WTC11 (cell line): ENCODE measurements at regions not wholly inside any gene's neighbourhood (a gene's known extent, or its start where the extent isn't known, plus 50 kb on each side); places are given as distances from the start of the nearest gene placed in this dataset.

ENCODE experiments used
- ATAC-seq: fragments of 200-7000 bp; cut with Tn5 transposase; 2 replicates; pipeline ENCODE4 v1.10.0; 2021; ENCODE audit warnings: mild to moderate bottlenecking, moderate library complexity
- CTCF ChIA-PET: fragments of 300-600 bp; sonication (Branson Sonifier 250); formaldehyde crosslinking; loops from one replicate; lab custom pipeline; 2021; ENCODE audit warnings: antibody characterized with exemption; lab: Charles Lee
- POLR2A ChIA-PET: fragments of 350-600 bp; sonication (Branson Sonifier 250); formaldehyde crosslinking; loops from one replicate; lab custom pipeline; 2021; ENCODE audit warnings: antibody characterized with exemption; lab: Charles Lee
- DNase-seq: peaks from one replicate; pipeline ENCODE4 v3.0.0; 2021; ENCODE audit warnings: low spot score
- H3K27ac Mint-ChIP-seq: 2 replicates; pipeline ENCODE4 v1.8.0; 2021; ENCODE audit warnings: mixed read lengths
- H3K27me3 Mint-ChIP-seq: 2 replicates; pipeline ENCODE4 v1.8.0; 2021; ENCODE audit warnings: low read depth, mild to moderate bottlenecking, moderate library complexity, mixed read lengths
- H3K36me3 Mint-ChIP-seq: 2 replicates; pipeline ENCODE4 v1.8.0; 2021; ENCODE audit warnings: mixed read lengths
- H3K4me1 Mint-ChIP-seq: 2 replicates; pipeline ENCODE4 v1.8.0; 2022; ENCODE audit warnings: mixed read lengths
- H3K4me3 Mint-ChIP-seq: 2 replicates; pipeline ENCODE4 v1.8.0; 2021; ENCODE audit warnings: mild to moderate bottlenecking, moderate library complexity, mixed read lengths
- H3K9me3 Mint-ChIP-seq: 2 replicates; pipeline ENCODE4 v1.8.0; 2021; ENCODE audit warnings: mixed read lengths
- AFF4 ChIP-seq: sonication (generic); formaldehyde crosslinking; IDR thresholded peaks from 2 replicates; pipeline ENCODE4 v1.8.1; 2023; ENCODE audit warnings: mild to moderate bottlenecking, missing genetic modification reagents, borderline replicate concordance
- ATF6 ChIP-seq: sonication (generic); formaldehyde crosslinking; IDR thresholded peaks from 2 replicates; pipeline ENCODE4 v1.8.1; 2023; ENCODE audit warnings: mild to moderate bottlenecking, missing genetic modification reagents
- CDX4 ChIP-seq: fragments of 250-450 bp; sonication (Bioruptor Pico); IDR thresholded peaks from 2 replicates; pipeline ENCODE4 v1.9.0; 2021; ENCODE audit warnings: moderate library complexity, mild to moderate bottlenecking, inconsistent platforms, borderline replicate concordance
- CREB1 ChIP-seq: sonication (generic); formaldehyde crosslinking; IDR thresholded peaks from 2 replicates; pipeline ENCODE4 v1.8.0; 2023; ENCODE audit warnings: mild to moderate bottlenecking, missing genetic modification reagents
- E2F4 ChIP-seq: sonication (generic); formaldehyde crosslinking; IDR thresholded peaks from 2 replicates; pipeline ENCODE4 v1.8.1; 2022; ENCODE audit warnings: low read depth, mild to moderate bottlenecking, moderate library complexity, missing genetic modification reagents, borderline replicate concordance
- E2F5 ChIP-seq: sonication (generic); formaldehyde crosslinking; IDR thresholded peaks from 2 replicates; pipeline ENCODE4 v1.8.1; 2022; ENCODE audit warnings: mild to moderate bottlenecking, moderate library complexity, missing genetic modification reagents
- FOXP4 ChIP-seq: sonication (generic); formaldehyde crosslinking; IDR thresholded peaks from 2 replicates; pipeline ENCODE4 v1.8.0; 2022; ENCODE audit warnings: mild to moderate bottlenecking, missing genetic modification reagents
- HMGA2 ChIP-seq: fragments of 250-450 bp; sonication (Bioruptor Pico); IDR thresholded peaks from 2 replicates; pipeline ENCODE4 v1.4.0; 2021; ENCODE audit warnings: mild to moderate bottlenecking, moderate library complexity
- IRF2 ChIP-seq: sonication (generic); formaldehyde crosslinking; IDR thresholded peaks from 2 replicates; pipeline ENCODE4 v1.8.0; 2022; ENCODE audit warnings: low read depth, missing genetic modification reagents, borderline replicate concordance
- JAZF1 ChIP-seq: fragments of 250-450 bp; sonication (Bioruptor Pico); IDR thresholded peaks from 2 replicates; pipeline ENCODE4 v1.9.0; 2021; ENCODE audit warnings: moderate library complexity, mild to moderate bottlenecking, inconsistent platforms
- MXD4 ChIP-seq: fragments of 250-450 bp; sonication (Bioruptor Pico); IDR thresholded peaks from 2 replicates; pipeline ENCODE4 v1.8.0; 2021; ENCODE audit warnings: mild to moderate bottlenecking, moderate library complexity, borderline replicate concordance
- NFATC4 ChIP-seq: fragments of 250-450 bp; sonication (Bioruptor Pico); IDR thresholded peaks from 2 replicates; pipeline ENCODE4 v1.9.0; 2021; ENCODE audit warnings: mild to moderate bottlenecking
- PREB ChIP-seq: sonication (generic); formaldehyde crosslinking; IDR thresholded peaks from 2 replicates; pipeline ENCODE4 v1.8.1; 2022; ENCODE audit warnings: mild to moderate bottlenecking, missing genetic modification reagents, moderate library complexity, borderline replicate concordance
- RORB ChIP-seq: fragments of 250-450 bp; sonication (Bioruptor Pico); IDR thresholded peaks from 2 replicates; pipeline ENCODE4 v1.9.0; 2021; ENCODE audit warnings: mild to moderate bottlenecking
- TP53 ChIP-seq: sonication (generic); formaldehyde crosslinking; IDR thresholded peaks from 2 replicates; pipeline ENCODE4 v1.8.1; 2023; ENCODE audit warnings: mild to moderate bottlenecking, missing genetic modification reagents
- ZBTB43 ChIP-seq: sonication (generic); formaldehyde crosslinking; IDR thresholded peaks from 2 replicates; pipeline ENCODE4 v1.8.1; 2023; ENCODE audit warnings: mild to moderate bottlenecking, missing genetic modification reagents
- ZMAT4 ChIP-seq: fragments of 250-450 bp; sonication (Bioruptor Pico); IDR thresholded peaks from 2 replicates; pipeline ENCODE4 v1.9.0; 2021; ENCODE audit warnings: mild to moderate bottlenecking
- ZNF121 ChIP-seq: sonication (generic); formaldehyde crosslinking; IDR thresholded peaks from 2 replicates; pipeline ENCODE4 v1.8.0; 2023; ENCODE audit warnings: missing genetic modification reagents
- ZNF416 ChIP-seq: fragments of 250-450 bp; sonication (Bioruptor Pico); IDR thresholded peaks from 2 replicates; pipeline ENCODE4 v1.9.0; 2021; ENCODE audit warnings: mild to moderate bottlenecking, inconsistent platforms

- TF ChIP-seq AFF4 (CRISPR knock-in tag) (no peak), MXD4 (CRISPR knock-in tag) (no peak), IRF2 (CRISPR knock-in tag) (no peak), ZNF121 (no peak), FOXP4 (no peak)
These were observed 272.2 kb upstream of the CCL2 start (continued) for GRCh38 chr17:33982909-33983308.

- TF ChIP-seq RORB: no peak
- TF ChIP-seq ZBTB43: no peak
- TF ChIP-seq ZMAT4: no peak
- no peak for TF ChIP-seq NFATC4 (CRISPR knock-in tag)
- no peak for TF ChIP-seq IRF2 (CRISPR knock-in tag)
- no peak for TF ChIP-seq E2F5 (CRISPR knock-in tag)
- no peak for TF ChIP-seq PREB (CRISPR knock-in tag)
- no peak for TF ChIP-seq E2F4
- no peak for TF ChIP-seq TP53 (CRISPR knock-in tag)
- no peak for TF ChIP-seq CDX4 (CRISPR knock-in tag)
- no peak for TF ChIP-seq HMGA2 (CRISPR knock-in tag)
- TF ChIP-seq ZNF416 (CRISPR knock-in tag): no peak
- no peak for TF ChIP-seq ATF6 (CRISPR knock-in tag)
- TF ChIP-seq JAZF1: no peak
- TF ChIP-seq CREB1 (CRISPR knock-in tag): no peak
- ATAC-seq: no peak
- DNase-seq: no peak
- no peak overlapping the region for H3K4me3 Mint-ChIP-seq
- peaks cover 16% of the 10 kb centered on the region for H3K36me3 Mint-ChIP-seq
- no peaks in the 10 kb centered on the region for H3K4me1 Mint-ChIP-seq
- ChIA-PET POLR2A (no interaction called here), CTCF (interaction anchor here (1.3 kb wide), 1 partner anchor 35 kb away, joined by 3 read pairs; no protein-coding TSS in a partner anchor)
- peaks cover 3% of the 10 kb centered on the region; the same call in 1 of the 2 replicates for H3K27me3 Mint-ChIP-seq
- peaks cover 24% of the 10 kb centered on the region for H3K9me3 Mint-ChIP-seq
- H3K27ac Mint-ChIP-seq: no peak overlapping the region
These were observed 271.1 kb upstream of the CCL2 start for GRCh38 chr17:33983824-33984574.
